ENCODE measurements at regions not wholly inside any gene's neighbourhood (a gene's known extent, or its start where the extent isn't known, plus 50 kb on each side); places are given as distances from the start of the nearest gene placed in this dataset.

- intact Hi-C loops (cut with micrococcal nuclease), result no loop called here
- Histone ChIP-seq H3K4me2 (ENCODE audit: insufficient read depth, low read length) (no peak overlapping the region), H3K9ac (ENCODE audit: insufficient read depth in 1 of 2, low read depth in 2 of 2, low read length in 2 of 2) (no peak overlapping the region), H2AFZ (ENCODE audit: low read depth, low read length) (no peak overlapping the region), H3K9me1 (ENCODE audit: control insufficient read depth, insufficient read depth, low read length) (no peaks in the 10 kb centered on the region), H3K9me3 (replicated peaks; ENCODE audit: control insufficient read depth, insufficient read depth, low read depth, low read length) (no peaks in the 10 kb centered on the region), H3K27ac (ENCODE audit: extremely low read depth, low read depth, low read length) (no peak overlapping the region), H3K27me3 (ENCODE audit: control insufficient read depth in 2 of 2, insufficient read depth in 2 of 2, low read length in 2 of 2) (peaks cover 0 to 25% of the 10 kb centered on the region in 2 experiments; a peak in 2 of 5 replicates), H4K20me1 (replicated peaks; ENCODE audit: control insufficient read depth, insufficient read depth, low read length) (no peaks in the 10 kb centered on the region), H3K36me3 (ENCODE audit: control insufficient read depth, insufficient read depth, low read length) (no peaks in the 10 kb centered on the region), H3K4me3 (no peak overlapping the region), H3K4me1 (replicated peaks in 1 of 2; ENCODE audit: control insufficient read depth in 2 of 2, insufficient read depth in 2 of 2, low read length in 2 of 2) (no peaks in the 10 kb centered on the region), H3K79me2 (ENCODE audit: control insufficient read depth, insufficient read depth, low read length) (no peaks in the 10 kb centered on the region)
- ChIA-PET CTCF (ENCODE audit: low intra/inter-chr PET ratio) (no interaction called here), POLR2A (no interaction called here)
- no TSS peak for BruUV-seq (replicated peaks)
- DNase-seq (ENCODE audit: extremely low read depth in 1 of 4, low spot score in 3 of 4) (no peak), FAIRE-seq (no peak), ATAC-seq (no peak)
- 0% methylated on average over 15 of the region's 23 CpGs for WGBS (ENCODE audit: insufficient coverage, low coverage, missing lambda C conversion rate)
- no peak for TF ChIP-seq ZNF184 (CRISPR knock-in tag; IDR thresholded peaks at IDR 0.05)
- TF ChIP-seq ZNF174 (CRISPR knock-in tag; IDR thresholded peaks at IDR 0.05), result no peak
- TF ChIP-seq HDAC1 (IDR thresholded peaks at IDR 0.05), result no peak
- no peak for TF ChIP-seq GTF2B (IDR thresholded peaks at IDR 0.05; ENCODE audit: extremely low read depth, insufficient read length)
- TF ChIP-seq ZNF263 (CRISPR knock-in tag; IDR thresholded peaks at IDR 0.05; ENCODE audit: borderline replicate concordance), result no peak
- TF ChIP-seq CHD2 (IDR thresholded peaks at IDR 0.05; ENCODE audit: low read depth, low read length), result no peak
- no peak for TF ChIP-seq ZSCAN29 (IDR thresholded peaks at IDR 0.05)
- no peak for TF ChIP-seq U2AF1 (optimal IDR thresholded peaks at IDR 0.05; ENCODE audit: low read depth, low read length)
- TF ChIP-seq CLOCK (CRISPR knock-in tag; IDR thresholded peaks at IDR 0.05; ENCODE audit: borderline replicate concordance), result no peak
- no peak for TF ChIP-seq CBX8 (IDR thresholded peaks at IDR 0.05; ENCODE audit: borderline replicate concordance, extremely low read depth, low read depth, low read length, poor library complexity, severe bottlenecking)
- no peak for TF ChIP-seq TCF3 (CRISPR knock-in tag; IDR thresholded peaks at IDR 0.05)
- TF ChIP-seq XRCC5 (IDR thresholded peaks at IDR 0.05; ENCODE audit: low read depth, low read length), result no peak
- no peak for TF ChIP-seq RBM39 (optimal IDR thresholded peaks at IDR 0.05; ENCODE audit: low read depth, low read length)
- TF ChIP-seq TCF7L2 (IDR thresholded peaks at IDR 0.05; ENCODE audit: low read depth, low read length), result no peak
- in situ Hi-C loops (cut with MboI), result no loop called here
Measured at GRCh38 chr18:76145521-76146376, 349.3 kb downstream of the ZNF516 start.

Measured in K562 (cell line).